Right cardiac atrium (tissue), 5 donors: ENCODE measurements at regions not wholly inside any gene's neighbourhood (a gene's known extent, or its start where the extent isn't known, plus 50 kb on each side); places are given as distances from the start of the nearest gene placed in this dataset.
A peak's percentile ranks its signal among the peaks of the same experiment; 100 is the strongest.

Source experiments
- ATAC-seq, 2 donors: fragments of 200-7000 bp; cut with Tn5 transposase; one replicate each; pipeline versions ENCODE4 v1.8.0 to v1.9.1; 2020; ENCODE audit warnings: moderate library complexity in 2 of 2, mild to moderate bottlenecking in 1 of 2
- DNase-seq, 3 donors: peaks; one replicate each; pipeline ENCODE4 v3.0.0-alpha.2; 2020
- H3K27ac ChIP-seq: one replicate; pipeline ENCODE4 v1.5.1; 2013; ENCODE audit warnings: mild to moderate bottlenecking, low read length, control low read depth, moderate library complexity
- H3K27me3 ChIP-seq: one replicate; pipeline ENCODE4 v1.6.1; 2013; ENCODE audit not compliant: control insufficient read depth, insufficient read depth
- H3K4me1 ChIP-seq: one replicate; pipeline ENCODE4 v1.6.1; 2013; ENCODE audit warnings: low read length; ENCODE audit not compliant: control insufficient read depth, insufficient read depth
- H3K4me3 ChIP-seq: one replicate; pipeline ENCODE4 v1.5.1; 2013; ENCODE audit warnings: low read length, control low read depth
- H3K9me3 ChIP-seq: one replicate; pipeline ENCODE4 v1.6.1; 2013; ENCODE audit warnings: low read length; ENCODE audit not compliant: control insufficient read depth
- WGBS: extraction: QIAGEN DNeasy Blood & Tissue Kit; methylation state at CpG from one replicate; pipeline ENCODE4 v1.1.7; 2013; 5-methylcytosine and 5-hydroxymethylcytosine counted together
- intact Hi-C, 4 donors: fragments of 100-400 bp; cut with DNase I; formaldehyde crosslinking; loops; one replicate each; pipeline versions ENCODE4 v1.11.0 to v1.14.0; 2022 to 2023
- donor health status: healthy with polysubstance abuse.
- donor health status: DM: no; HTN: yes; CAD: no.
- donor health status: DM: no; HTN: no; CAD: no.
- donor health status: DM: no; HTN: yes; CAD: no; lungs with severe emphysema.
- donor health status: DM: yes; HTN: yes; CAD: no.

DNA sequence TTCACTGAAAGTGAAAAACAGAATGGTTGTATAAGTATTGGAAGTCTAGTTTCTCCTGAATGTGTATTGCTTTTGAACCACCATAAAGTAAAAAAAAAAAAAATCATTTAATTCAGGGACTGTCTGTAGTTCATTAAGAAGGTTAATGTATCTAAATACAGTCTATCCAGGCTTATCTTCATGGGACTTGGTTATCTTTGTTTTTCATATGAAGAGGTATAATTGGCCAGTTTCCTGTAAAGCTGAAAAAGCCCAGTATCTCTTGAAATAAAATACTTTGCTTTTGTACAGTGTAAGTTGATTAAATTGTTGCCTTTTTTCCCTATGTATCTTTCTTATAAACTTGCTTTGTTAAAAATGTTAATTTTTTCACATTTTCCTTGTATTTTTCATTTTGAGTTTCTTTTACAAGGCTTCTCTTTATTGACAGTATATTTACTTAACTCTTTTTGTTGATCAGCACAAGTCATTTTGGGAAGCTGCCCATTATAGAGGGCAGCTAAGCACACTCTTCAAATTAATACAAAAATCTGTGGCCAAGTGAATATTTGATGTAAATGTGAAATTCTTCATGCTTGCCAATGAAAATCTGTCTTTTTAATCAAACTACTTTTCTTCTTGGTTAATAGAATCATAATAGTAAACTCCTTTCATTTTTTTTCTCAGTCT, 156.0 kb downstream of the TMTC3 start:
- H3K27me3 ChIP-seq: no peaks in the 10 kb centered on the region
- no peak overlapping the region for H3K27ac ChIP-seq
- no peak for ATAC-seq
- no peak overlapping the region for H3K4me3 ChIP-seq
- intact Hi-C loops: no loop called here
- DNase-seq: no peak
- no peaks in the 10 kb centered on the region for H3K4me1 ChIP-seq
- H3K9me3 ChIP-seq: no peaks in the 10 kb centered on the region

GRCh38 chr12:88298761-88299242, 156.7 kb downstream of the TMTC3 start:
- Histone ChIP-seq H3K27me3 (no peaks in the 10 kb centered on the region), H3K4me3 (no peak overlapping the region), H3K27ac (no peak overlapping the region), H3K4me1 (no peaks in the 10 kb centered on the region), H3K9me3 (no peaks in the 10 kb centered on the region)
- DNase-seq (no peak), ATAC-seq (no peak)
- whole genome bisulfite sequencing: 55% methylated on average over 4 of the region's 4 CpGs
- intact Hi-C loops: no loop called here

- DNase-seq: no peak
- intact Hi-C loops: no loop called here
- 37% methylated on average over 4 of the region's 4 CpGs for WGBS
- Histone ChIP-seq H3K27ac (no peak overlapping the region), H3K4me3 (no peak overlapping the region), H3K27me3 (no peaks in the 10 kb centered on the region), H3K4me1 (no peaks in the 10 kb centered on the region), H3K9me3 (no peaks in the 10 kb centered on the region)
- ATAC-seq: peak in 1 of 2 donors; percentile 55
Measured at GRCh38 chr12:88299567-88300101, 157.5 kb downstream of the TMTC3 start.

DNA sequence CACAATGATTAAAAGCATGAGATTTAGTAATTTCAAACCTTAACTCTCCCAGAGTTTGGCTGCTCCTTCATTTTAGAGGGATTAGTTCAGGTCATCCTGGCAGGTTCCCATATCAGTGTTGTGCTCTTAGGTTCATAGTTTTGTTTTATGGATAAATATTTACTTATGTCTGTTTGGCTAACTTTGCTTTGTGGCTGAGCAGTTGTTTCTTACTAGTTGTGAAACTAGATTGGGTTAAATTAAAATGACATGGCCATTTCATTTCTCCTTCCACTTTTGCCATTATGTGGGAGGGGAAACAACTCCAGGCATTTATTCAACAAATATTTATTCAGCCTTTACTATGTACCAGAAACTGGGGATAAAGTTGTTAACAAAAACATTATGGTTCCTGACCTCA, 158.8 kb downstream of the TMTC3 start:
- no peaks in the 10 kb centered on the region for H3K27me3 ChIP-seq
- intact Hi-C loops: no loop called here
- H3K9me3 ChIP-seq: no peaks in the 10 kb centered on the region
- H3K4me3 ChIP-seq: no peak overlapping the region
- H3K4me1 ChIP-seq: no peaks in the 10 kb centered on the region
- ATAC-seq (no peak), DNase-seq (no peak)
- H3K27ac ChIP-seq: no peak overlapping the region

DNA sequence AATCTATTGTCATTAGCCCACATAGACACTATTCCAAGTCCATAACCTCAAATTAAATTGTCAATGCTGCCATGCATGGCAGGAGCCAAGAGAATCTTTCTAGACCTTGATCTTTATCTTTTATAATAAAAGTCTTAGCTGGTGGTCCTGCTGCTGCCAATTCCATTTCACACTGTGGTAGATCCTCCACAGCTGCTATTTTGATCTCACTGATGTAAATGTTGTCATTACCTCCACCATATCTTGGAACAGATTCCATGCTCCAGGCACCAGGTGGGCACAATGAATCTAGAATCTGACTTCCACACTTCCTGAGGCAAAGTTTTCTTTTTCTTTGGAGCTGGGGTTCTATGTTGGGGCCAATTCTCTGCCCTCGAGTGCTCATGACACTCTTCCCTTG, 161.2 kb downstream of the TMTC3 start:
- Histone ChIP-seq H3K9me3 (no peaks in the 10 kb centered on the region), H3K27me3 (no peaks in the 10 kb centered on the region), H3K4me3 (no peak overlapping the region), H3K4me1 (no peaks in the 10 kb centered on the region), H3K27ac (no peak overlapping the region)
- WGBS: 94% methylated on average over 1 of the region's 1 CpG
- intact Hi-C loops: no loop called here
- DNase-seq (no peak), ATAC-seq (no peak)

DNA sequence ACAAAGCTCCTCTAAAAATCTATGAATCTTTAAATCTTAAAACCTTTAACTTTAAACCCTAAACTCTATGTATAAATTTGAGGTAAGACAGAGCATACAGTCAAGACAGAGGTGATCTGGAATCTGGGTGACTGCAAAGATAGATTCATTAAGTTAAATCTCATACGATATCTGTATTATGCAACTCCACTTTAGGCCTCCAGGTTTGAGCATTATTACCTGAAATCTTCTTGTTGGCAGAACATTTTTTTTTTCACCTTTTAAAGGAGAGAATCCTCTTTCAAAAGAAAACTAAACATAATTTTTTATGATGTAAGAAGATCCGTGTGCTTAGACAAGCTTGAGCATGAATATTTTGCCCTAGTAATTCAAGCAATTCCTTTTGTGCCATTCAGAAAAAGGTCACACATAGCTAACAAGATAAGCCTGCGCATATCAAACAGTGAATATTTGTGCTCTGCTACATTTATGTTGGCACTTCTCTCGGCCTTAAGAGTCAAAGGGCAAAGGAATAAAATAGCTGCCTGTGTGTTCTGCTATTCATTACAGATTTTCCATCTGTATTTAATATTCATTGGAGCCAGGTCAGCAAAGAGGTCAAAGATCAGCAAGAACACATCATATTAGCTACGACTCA, 163.3 kb downstream of the TMTC3 start:
- no peaks in the 10 kb centered on the region for H3K4me1 ChIP-seq
- peak in 1 of 2 donors; percentile 67 for ATAC-seq
- no peaks in the 10 kb centered on the region for H3K9me3 ChIP-seq
- no peak for DNase-seq
- WGBS: 46% methylated on average over 5 of the region's 5 CpGs
- intact Hi-C loops: no loop called here
- H3K27ac ChIP-seq: no peak overlapping the region
- no peaks in the 10 kb centered on the region for H3K27me3 ChIP-seq
- no peak overlapping the region for H3K4me3 ChIP-seq

GRCh38 chr12:88306471-88307069, 164.5 kb downstream of the TMTC3 start:
- WGBS: 66% methylated on average over 5 of the region's 5 CpGs
- no peaks in the 10 kb centered on the region for H3K4me1 ChIP-seq
- no peaks in the 10 kb centered on the region for H3K9me3 ChIP-seq
- no peak overlapping the region for H3K27ac ChIP-seq
- H3K4me3 ChIP-seq: no peak overlapping the region
- intact Hi-C loops: no loop called here
- no peak for DNase-seq
- peak in 1 of 2 donors; percentile 55 for ATAC-seq
- H3K27me3 ChIP-seq: no peaks in the 10 kb centered on the region

DNA sequence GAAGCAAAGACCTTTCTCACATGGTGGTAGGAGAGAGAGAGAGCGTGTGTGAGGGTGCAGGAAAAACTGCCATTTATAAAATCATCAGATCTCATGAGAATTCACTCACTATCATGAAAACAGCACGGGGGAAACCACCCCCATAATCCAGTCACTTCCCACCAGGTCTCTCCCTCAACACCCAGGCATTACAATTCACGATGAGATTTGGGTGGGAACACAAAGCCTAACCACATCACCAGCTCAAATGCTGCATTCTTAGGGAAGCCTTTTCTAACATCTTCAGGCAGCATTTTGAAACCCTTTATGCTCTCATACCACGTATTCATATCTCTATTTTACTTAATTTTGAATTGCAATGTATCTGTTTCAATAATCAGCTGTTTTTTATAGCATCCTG, 165.9 kb downstream of the TMTC3 start:
- intact Hi-C loops: no loop called here
- H3K4me1 ChIP-seq: no peaks in the 10 kb centered on the region
- WGBS: 80% methylated on average over 4 of the region's 4 CpGs
- no peaks in the 10 kb centered on the region for H3K27me3 ChIP-seq
- ATAC-seq: no peak
- no peak overlapping the region for H3K4me3 ChIP-seq
- DNase-seq: no peak
- no peaks in the 10 kb centered on the region for H3K9me3 ChIP-seq
- H3K27ac ChIP-seq: no peak overlapping the region

DNA sequence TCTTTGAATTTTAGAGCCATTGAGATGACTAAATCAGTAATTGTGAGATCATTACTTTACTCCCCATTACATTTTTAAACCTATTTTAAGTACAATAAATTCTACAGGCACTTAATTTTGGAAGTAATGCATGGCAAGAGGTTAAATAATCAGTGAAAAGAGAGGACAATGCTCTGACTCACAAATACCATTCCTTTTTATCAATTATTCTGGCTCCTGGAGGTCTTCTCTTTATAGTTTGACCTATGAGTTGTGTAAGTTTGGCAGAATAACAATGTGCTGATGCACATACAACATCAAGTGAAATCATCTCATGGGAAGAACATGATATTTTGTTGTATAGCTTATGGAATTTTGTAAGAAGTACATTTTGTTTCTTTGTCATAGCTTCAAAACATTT, 166.7 kb downstream of the TMTC3 start:
- Histone ChIP-seq H3K4me1 (no peaks in the 10 kb centered on the region), H3K27me3 (no peaks in the 10 kb centered on the region), H3K9me3 (no peaks in the 10 kb centered on the region), H3K27ac (no peak overlapping the region), H3K4me3 (no peak overlapping the region)
- intact Hi-C loops: no loop called here
- ATAC-seq (no peak), DNase-seq (no peak)

DNA sequence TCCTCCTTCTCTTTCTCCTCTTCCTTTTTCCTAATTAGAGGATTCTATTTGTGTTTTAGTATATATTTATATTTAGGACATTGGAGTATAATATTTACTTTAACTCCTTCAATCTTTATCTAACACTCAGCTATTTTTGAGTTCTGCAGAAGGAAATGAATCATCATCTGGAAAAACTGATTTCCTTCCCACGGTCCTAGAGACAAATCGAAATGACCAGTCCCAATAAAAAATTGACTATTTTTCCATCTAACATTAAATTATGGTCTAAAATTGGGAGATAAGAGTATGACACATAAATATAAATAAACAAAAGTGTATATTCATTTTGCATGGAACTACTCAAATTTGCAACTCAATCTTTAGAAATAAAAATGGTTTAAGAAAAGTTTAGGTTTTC, 167.4 kb downstream of the TMTC3 start:
- ATAC-seq: no peak
- H3K27me3 ChIP-seq: no peaks in the 10 kb centered on the region
- DNase-seq: no peak
- WGBS: 36% methylated on average over 2 of the region's 2 CpGs
- no peaks in the 10 kb centered on the region for H3K4me1 ChIP-seq
- H3K9me3 ChIP-seq: no peaks in the 10 kb centered on the region
- intact Hi-C loops: no loop called here
- no peak overlapping the region for H3K27ac ChIP-seq
- H3K4me3 ChIP-seq: no peak overlapping the region

- Histone ChIP-seq H3K9me3 (no peaks in the 10 kb centered on the region), H3K4me1 (no peaks in the 10 kb centered on the region), H3K27ac (no peak overlapping the region), H3K27me3 (no peaks in the 10 kb centered on the region), H3K4me3 (no peak overlapping the region)
- intact Hi-C loops: no loop called here
- 41% methylated on average over 1 of the region's 1 CpG for WGBS
- DNase-seq (no peak), ATAC-seq (peak in 1 of 2 donors; percentile 44)
Measured at GRCh38 chr12:88310069-88310468, 168.0 kb downstream of the TMTC3 start.
